CD4-positive, alpha-beta T cell treated with Interleukin-6 for 4 hours (primary cell): ENCODE measurements at regions not wholly inside any gene's neighbourhood (a gene's known extent, or its start where the extent isn't known, plus 50 kb on each side); places are given as distances from the start of the nearest gene placed in this dataset.
"Not testable (repeated sequence)": the region's sequence is repeated elsewhere in the genome, so short reads cannot be mapped to it uniquely, and the experiment has no call there.

Experiments
- DNase-seq: peaks from one replicate; pipeline ENCODE4 v3.0.0-alpha.2; 2020; ENCODE audit warnings: mixed read lengths

GRCh38 chr9:63804205-63804604 is 1480.8 kb downstream of the FOXD4L5 start:
- DNase-seq: not testable (repeated sequence)

GRCh38 chr9:63794081-63794685 is 1490.8 kb downstream of the FOXD4L5 start:
- not testable (repeated sequence) for DNase-seq

- not testable (repeated sequence) for DNase-seq
Observed at GRCh38 chr9:63787454-63787853, 1497.6 kb downstream of the FOXD4L5 start.

GRCh38 chr9:63785059-63785458 is 1500.0 kb downstream of the FOXD4L5 start:
- not testable (repeated sequence) for DNase-seq

GRCh38 chr9:63784421-63784820 is 1500.6 kb downstream of the FOXD4L5 start:
- DNase-seq: not testable (repeated sequence)

GRCh38 chr9:63781817-63782439 is 1503.1 kb downstream of the FOXD4L5 start:
- not testable (repeated sequence) for DNase-seq

GRCh38 chr9:63781390-63781789 is 1503.6 kb downstream of the FOXD4L5 start:
- peak; percentile 51 for DNase-seq

GRCh38 chr9:63776220-63776619 is 1508.8 kb downstream of the FOXD4L5 start:
- not testable (repeated sequence) for DNase-seq

- DNase-seq: not testable (repeated sequence)
Observed at GRCh38 chr9:63775092-63775426, 1510.0 kb downstream of the FOXD4L5 start.

- not testable (repeated sequence) for DNase-seq
Observed at GRCh38 chr9:63774369-63775091, 1510.5 kb downstream of the FOXD4L5 start.

- DNase-seq: not testable (repeated sequence)
Observed at GRCh38 chr9:63762230-63762629, 1522.8 kb downstream of the FOXD4L5 start.

GRCh38 chr9:63729021-63729420 is 1556.0 kb downstream of the FOXD4L5 start:
- peak; percentile 2 for DNase-seq

GRCh38 chr9:63728287-63728686 is 1556.7 kb downstream of the FOXD4L5 start:
- no peak for DNase-seq

- DNase-seq: not testable (repeated sequence)
Observed at GRCh38 chr9:63708285-63708684, 1576.7 kb downstream of the FOXD4L5 start.

- not testable (repeated sequence) for DNase-seq
Observed at GRCh38 chr9:63704456-63704855, 1580.6 kb downstream of the FOXD4L5 start.

GRCh38 chr9:63703670-63704069 is 1581.3 kb downstream of the FOXD4L5 start:
- not testable (repeated sequence) for DNase-seq

- not testable (repeated sequence) for DNase-seq
Observed at GRCh38 chr9:63703138-63703665, 1581.8 kb downstream of the FOXD4L5 start.
